Lower lobe of right lung (tissue), 2 donors: ENCODE measurements at regions not wholly inside any gene's neighbourhood (a gene's known extent, or its start where the extent isn't known, plus 50 kb on each side); places are given as distances from the start of the nearest gene placed in this dataset.

Source experiments
- ATAC-seq, 2 donors: fragments of 200-7000 bp; cut with Tn5 transposase; one replicate each; pipeline ENCODE4 v1.9.1; 2020 to 2022; ENCODE audit warnings: mild to moderate bottlenecking in 2 of 2, moderate library complexity in 2 of 2
- DNase-seq: peaks from one replicate; pipeline ENCODE4 v3.0.0-alpha.2; 2020
- H3K27ac ChIP-seq: fragments of 200-600 bp; one replicate; pipeline ENCODE4 v1.8.0; 2022
- H3K27me3 ChIP-seq: fragments of 200-600 bp; one replicate; pipeline ENCODE4 v1.8.0; 2022; ENCODE audit warnings: low read depth
- H3K36me3 ChIP-seq: fragments of 200-600 bp; one replicate; pipeline ENCODE4 v1.8.0; 2022; ENCODE audit warnings: mild to moderate bottlenecking
- H3K4me1 ChIP-seq: fragments of 200-600 bp; one replicate; pipeline ENCODE4 v1.8.0; 2022
- H3K4me3 ChIP-seq: fragments of 200-600 bp; one replicate; pipeline ENCODE4 v1.8.0; 2022; ENCODE audit warnings: mild to moderate bottlenecking
- H3K9me3 ChIP-seq: fragments of 200-600 bp; one replicate; pipeline ENCODE4 v1.8.0; 2022
- intact Hi-C: fragments of 100-400 bp; cut with DNase I; formaldehyde crosslinking; loops from one replicate; pipeline ENCODE4 v1.11.0; 2022
- TF ChIP-seq, protein P1 (sequence below): fragments of 200-600 bp; IDR thresholded peaks from one replicate; pipeline ENCODE4 v1.8.0; 2022; ENCODE audit warnings: antibody characterized with exemption, mild to moderate bottlenecking
- donor health status: DM: no; HTN: yes; CAD: no; lungs with severe emphysema.

DNA sequence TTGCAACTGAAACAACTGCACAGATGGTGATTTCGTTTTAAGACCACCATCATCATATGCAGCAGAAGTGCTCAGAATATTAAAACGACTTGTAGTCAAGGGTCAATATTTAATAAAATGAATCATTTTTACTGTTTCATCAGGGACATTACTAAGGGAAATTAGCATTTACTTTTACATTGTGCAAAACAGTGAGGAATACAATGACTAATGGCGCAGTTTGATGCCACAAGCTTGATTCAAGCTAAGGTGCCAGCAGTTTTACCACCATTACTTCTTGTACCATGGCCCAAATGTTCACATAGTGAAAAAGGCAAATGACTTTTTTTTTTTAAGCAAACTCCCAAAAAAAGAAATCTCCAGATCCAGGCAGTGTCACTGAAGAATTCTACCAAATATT lies 277.4 kb upstream of the CHRNA7 start:
- Histone ChIP-seq H3K9me3 (no peaks in the 10 kb centered on the region), H3K27ac (no peak overlapping the region), H3K4me3 (no peak overlapping the region), H3K4me1 (no peaks in the 10 kb centered on the region), H3K27me3 (no peaks in the 10 kb centered on the region), H3K36me3 (no peaks in the 10 kb centered on the region)
- intact Hi-C loops = no loop called here
- TF ChIP-seq, protein P1, sequence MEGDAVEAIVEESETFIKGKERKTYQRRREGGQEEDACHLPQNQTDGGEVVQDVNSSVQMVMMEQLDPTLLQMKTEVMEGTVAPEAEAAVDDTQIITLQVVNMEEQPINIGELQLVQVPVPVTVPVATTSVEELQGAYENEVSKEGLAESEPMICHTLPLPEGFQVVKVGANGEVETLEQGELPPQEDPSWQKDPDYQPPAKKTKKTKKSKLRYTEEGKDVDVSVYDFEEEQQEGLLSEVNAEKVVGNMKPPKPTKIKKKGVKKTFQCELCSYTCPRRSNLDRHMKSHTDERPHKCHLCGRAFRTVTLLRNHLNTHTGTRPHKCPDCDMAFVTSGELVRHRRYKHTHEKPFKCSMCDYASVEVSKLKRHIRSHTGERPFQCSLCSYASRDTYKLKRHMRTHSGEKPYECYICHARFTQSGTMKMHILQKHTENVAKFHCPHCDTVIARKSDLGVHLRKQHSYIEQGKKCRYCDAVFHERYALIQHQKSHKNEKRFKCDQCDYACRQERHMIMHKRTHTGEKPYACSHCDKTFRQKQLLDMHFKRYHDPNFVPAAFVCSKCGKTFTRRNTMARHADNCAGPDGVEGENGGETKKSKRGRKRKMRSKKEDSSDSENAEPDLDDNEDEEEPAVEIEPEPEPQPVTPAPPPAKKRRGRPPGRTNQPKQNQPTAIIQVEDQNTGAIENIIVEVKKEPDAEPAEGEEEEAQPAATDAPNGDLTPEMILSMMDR = no peak
- DNase-seq (no peak), ATAC-seq (no peak)

GRCh38 chr15:31758126-31758525 lies 272.2 kb upstream of the CHRNA7 start:
- Histone ChIP-seq H3K36me3 (no peaks in the 10 kb centered on the region), H3K4me1 (no peaks in the 10 kb centered on the region), H3K4me3 (no peak overlapping the region), H3K27me3 (no peaks in the 10 kb centered on the region), H3K27ac (no peak overlapping the region), H3K9me3 (no peaks in the 10 kb centered on the region)
- DNase-seq (peak; percentile 59), ATAC-seq (no peak)
- TF ChIP-seq, protein P1 = no peak
- intact Hi-C loops = no loop called here

GRCh38 chr15:31768055-31768454 lies 262.3 kb upstream of the CHRNA7 start:
- H3K27ac ChIP-seq = no peak overlapping the region
- no peak overlapping the region for H3K4me3 ChIP-seq
- no peaks in the 10 kb centered on the region for H3K9me3 ChIP-seq
- no peaks in the 10 kb centered on the region for H3K27me3 ChIP-seq
- intact Hi-C loops = no loop called here
- no peak for ATAC-seq
- no peaks in the 10 kb centered on the region for H3K4me1 ChIP-seq
- H3K36me3 ChIP-seq = no peaks in the 10 kb centered on the region
- TF ChIP-seq, protein P1 = no peak
- DNase-seq = no peak

- Histone ChIP-seq H3K36me3 (no peaks in the 10 kb centered on the region), H3K27me3 (no peaks in the 10 kb centered on the region), H3K9me3 (no peaks in the 10 kb centered on the region), H3K27ac (no peak overlapping the region), H3K4me3 (no peak overlapping the region), H3K4me1 (no peaks in the 10 kb centered on the region)
- intact Hi-C loops = no loop called here
- TF ChIP-seq, protein P1 = no peak
- ATAC-seq (no peak), DNase-seq (no peak)
Measured at GRCh38 chr15:31774045-31774444, 256.3 kb upstream of the CHRNA7 start.

- TF ChIP-seq, protein P1 = no peak
- DNase-seq (no peak), ATAC-seq (peak; percentile 11 to 37)
- Histone ChIP-seq H3K4me3 (no peak overlapping the region), H3K9me3 (no peaks in the 10 kb centered on the region), H3K36me3 (no peaks in the 10 kb centered on the region), H3K27me3 (no peaks in the 10 kb centered on the region), H3K27ac (no peak overlapping the region), H3K4me1 (no peaks in the 10 kb centered on the region)
- intact Hi-C loops = no loop called here
Measured at GRCh38 chr15:31776039-31776438, 254.3 kb upstream of the CHRNA7 start.

- no peak for ATAC-seq
- no peaks in the 10 kb centered on the region for H3K27me3 ChIP-seq
- no peak overlapping the region for H3K27ac ChIP-seq
- TF ChIP-seq, protein P1 = no peak
- H3K36me3 ChIP-seq = no peaks in the 10 kb centered on the region
- H3K4me1 ChIP-seq = no peaks in the 10 kb centered on the region
- no peaks in the 10 kb centered on the region for H3K9me3 ChIP-seq
- no peak overlapping the region for H3K4me3 ChIP-seq
- intact Hi-C loops = no loop called here
- no peak for DNase-seq
Measured at GRCh38 chr15:31781261-31781660, 249.1 kb upstream of the CHRNA7 start.
